ENCODE measurements at regions not wholly inside any gene's neighbourhood (a gene's known extent, or its start where the extent isn't known, plus 50 kb on each side); places are given as distances from the start of the nearest gene placed in this dataset.

GRCh38 chr15:70226337-70226980, 128.7 kb upstream of the TLE3 start:
- TF ChIP-seq, protein P1, sequence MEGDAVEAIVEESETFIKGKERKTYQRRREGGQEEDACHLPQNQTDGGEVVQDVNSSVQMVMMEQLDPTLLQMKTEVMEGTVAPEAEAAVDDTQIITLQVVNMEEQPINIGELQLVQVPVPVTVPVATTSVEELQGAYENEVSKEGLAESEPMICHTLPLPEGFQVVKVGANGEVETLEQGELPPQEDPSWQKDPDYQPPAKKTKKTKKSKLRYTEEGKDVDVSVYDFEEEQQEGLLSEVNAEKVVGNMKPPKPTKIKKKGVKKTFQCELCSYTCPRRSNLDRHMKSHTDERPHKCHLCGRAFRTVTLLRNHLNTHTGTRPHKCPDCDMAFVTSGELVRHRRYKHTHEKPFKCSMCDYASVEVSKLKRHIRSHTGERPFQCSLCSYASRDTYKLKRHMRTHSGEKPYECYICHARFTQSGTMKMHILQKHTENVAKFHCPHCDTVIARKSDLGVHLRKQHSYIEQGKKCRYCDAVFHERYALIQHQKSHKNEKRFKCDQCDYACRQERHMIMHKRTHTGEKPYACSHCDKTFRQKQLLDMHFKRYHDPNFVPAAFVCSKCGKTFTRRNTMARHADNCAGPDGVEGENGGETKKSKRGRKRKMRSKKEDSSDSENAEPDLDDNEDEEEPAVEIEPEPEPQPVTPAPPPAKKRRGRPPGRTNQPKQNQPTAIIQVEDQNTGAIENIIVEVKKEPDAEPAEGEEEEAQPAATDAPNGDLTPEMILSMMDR (IDR thresholded peaks at IDR 0.05), result no peak
- Histone ChIP-seq H3K4me3 (no peak overlapping the region), H3K9me3 (peaks cover 2% of the 10 kb centered on the region), H3K36me3 (no peaks in the 10 kb centered on the region), H3K27ac (no peak overlapping the region), H3K4me1 (ENCODE audit: control insufficient read depth in 1 of 2, low read depth in 2 of 2) (no peaks in the 10 kb centered on the region), H3K27me3 (replicated peaks; ENCODE audit: insufficient read depth) (no peaks in the 10 kb centered on the region)
- DNase-seq (ENCODE audit: low spot score) (no peak), ATAC-seq (ENCODE audit: insufficient number of reproducible peaks, low FRiP score, low read depth) (no peak)

DNA sequence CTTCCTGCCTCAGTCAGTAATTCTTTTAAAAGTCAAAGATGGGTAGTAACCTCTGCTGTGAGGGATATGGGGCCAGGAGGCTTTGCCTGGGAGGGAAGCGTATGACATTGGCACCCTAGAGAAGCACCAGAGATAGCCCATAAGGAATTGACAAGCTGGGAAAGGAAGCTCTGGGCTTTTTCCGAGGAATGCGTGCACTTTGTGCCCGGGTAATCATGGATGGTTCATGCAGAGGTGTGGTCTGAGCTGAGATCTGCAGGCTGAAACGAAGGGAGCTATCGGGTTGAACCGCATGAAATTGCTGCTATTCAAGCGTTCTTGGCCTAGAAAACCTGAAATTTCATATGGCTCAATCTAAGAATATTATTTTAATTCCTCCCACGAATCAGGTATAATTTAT, 127.7 kb upstream of the TLE3 start:
- H3K9me3 ChIP-seq, result no peaks in the 10 kb centered on the region
- H3K36me3 ChIP-seq, result no peaks in the 10 kb centered on the region
- TF ChIP-seq, protein P1 (IDR thresholded peaks at IDR 0.05), result no peak
- DNase-seq (ENCODE audit: low spot score) (no peak), ATAC-seq (ENCODE audit: insufficient number of reproducible peaks, low FRiP score, low read depth) (no peak)
- H3K4me3 ChIP-seq, result no peak overlapping the region
- H3K4me1 ChIP-seq (ENCODE audit: control insufficient read depth in 1 of 2, low read depth in 2 of 2), result no peaks in the 10 kb centered on the region
- no peak overlapping the region for H3K27ac ChIP-seq
- no peaks in the 10 kb centered on the region for H3K27me3 ChIP-seq (replicated peaks; ENCODE audit: insufficient read depth)

DNA sequence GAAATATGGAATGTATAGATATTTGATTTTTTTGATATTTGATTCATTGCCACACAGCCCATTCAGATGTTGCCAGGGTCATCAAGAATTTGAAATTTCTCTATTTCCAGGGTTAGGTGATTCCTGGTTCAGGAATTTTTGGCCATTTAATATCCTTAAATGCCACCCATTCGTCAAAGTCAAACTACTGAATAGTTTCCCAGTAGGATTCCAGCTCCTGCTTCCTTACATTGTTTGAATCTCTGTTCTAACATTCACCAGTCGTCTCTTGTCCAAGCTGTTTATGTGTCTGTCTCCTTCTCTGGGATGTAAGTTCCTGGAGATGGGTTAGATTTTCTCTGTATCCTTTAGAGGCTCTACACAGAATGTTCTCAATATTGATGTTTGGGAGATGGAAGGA, 124.9 kb upstream of the TLE3 start:
- Histone ChIP-seq H3K4me3 (no peak overlapping the region), H3K27ac (no peak overlapping the region), H3K27me3 (replicated peaks; ENCODE audit: insufficient read depth) (no peaks in the 10 kb centered on the region), H3K4me1 (ENCODE audit: control insufficient read depth in 1 of 2, low read depth in 2 of 2) (no peaks in the 10 kb centered on the region), H3K36me3 (no peaks in the 10 kb centered on the region), H3K9me3 (no peaks in the 10 kb centered on the region)
- TF ChIP-seq, protein P1 (IDR thresholded peaks at IDR 0.05), result no peak
- ATAC-seq (ENCODE audit: insufficient number of reproducible peaks, low FRiP score, low read depth) (no peak), DNase-seq (ENCODE audit: low spot score) (no peak)

GRCh38 chr15:70220490-70221096, 122.9 kb upstream of the TLE3 start:
- Histone ChIP-seq H3K4me1 (ENCODE audit: control insufficient read depth in 1 of 2, low read depth in 2 of 2) (no peaks in the 10 kb centered on the region), H3K4me3 (no peak overlapping the region), H3K27ac (no peak overlapping the region), H3K36me3 (no peaks in the 10 kb centered on the region), H3K27me3 (replicated peaks; ENCODE audit: insufficient read depth) (no peaks in the 10 kb centered on the region), H3K9me3 (no peaks in the 10 kb centered on the region)
- TF ChIP-seq, protein P1 (IDR thresholded peaks at IDR 0.05), result no peak
- ATAC-seq (ENCODE audit: insufficient number of reproducible peaks, low FRiP score, low read depth) (no peak), DNase-seq (ENCODE audit: low spot score) (no peak)

DNA sequence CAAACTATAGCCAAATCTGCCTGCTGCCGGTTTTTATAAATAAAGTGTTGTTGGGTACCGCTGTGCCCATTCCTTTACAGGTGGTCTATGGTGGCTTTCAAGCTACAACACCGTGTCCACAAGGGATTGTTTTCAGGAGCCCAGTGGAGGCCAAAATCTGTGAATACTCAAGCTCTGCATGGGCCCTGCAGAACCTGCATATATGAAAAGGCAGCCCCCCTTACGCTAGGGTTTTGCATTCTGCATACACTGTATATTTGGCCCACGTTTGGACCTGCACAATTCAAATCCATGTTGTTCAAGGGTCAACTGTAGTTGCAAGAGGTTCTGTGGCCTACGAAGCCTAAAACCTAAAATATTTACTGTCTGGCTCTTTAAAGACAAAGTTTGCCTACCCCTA, 122.2 kb upstream of the TLE3 start:
- ATAC-seq (ENCODE audit: insufficient number of reproducible peaks, low FRiP score, low read depth) (no peak), DNase-seq (ENCODE audit: low spot score) (no peak)
- Histone ChIP-seq H3K4me1 (ENCODE audit: control insufficient read depth in 1 of 2, low read depth in 2 of 2) (no peaks in the 10 kb centered on the region), H3K36me3 (no peaks in the 10 kb centered on the region), H3K4me3 (no peak overlapping the region), H3K27ac (no peak overlapping the region), H3K27me3 (replicated peaks; ENCODE audit: insufficient read depth) (no peaks in the 10 kb centered on the region), H3K9me3 (no peaks in the 10 kb centered on the region)
- TF ChIP-seq, protein P1 (IDR thresholded peaks at IDR 0.05), result no peak
